Endodermal cell (in vitro differentiated cells): ENCODE measurements at regions not wholly inside any gene's neighbourhood (a gene's known extent, or its start where the extent isn't known, plus 50 kb on each side); places are given as distances from the start of the nearest gene placed in this dataset.

Experiments used
- DNase-seq: peaks from one replicate; pipeline ENCODE4 v3.0.0-alpha.2; 2017
- H3K27ac ChIP-seq: 2 replicates; pipeline ENCODE4 v1.5.1; 2013; ENCODE audit warnings: mild to moderate bottlenecking, low read depth, low read length, moderate library complexity
- H3K27me3 ChIP-seq: 2 replicates; pipeline ENCODE4 v1.6.1; 2013; ENCODE audit warnings: mild to moderate bottlenecking, low read length, moderate library complexity; ENCODE audit not compliant: insufficient read depth, control insufficient read depth, poor library complexity, severe bottlenecking
- H3K36me3 ChIP-seq: 2 replicates; pipeline ENCODE4 v1.7.0; 2013; ENCODE audit warnings: mild to moderate bottlenecking, low read length, moderate library complexity; ENCODE audit not compliant: control insufficient read depth, insufficient read depth
- H3K4me1 ChIP-seq: one replicate; pipeline ENCODE4 v1.7.0; 2013; ENCODE audit warnings: low read length; ENCODE audit not compliant: control insufficient read depth, insufficient read depth
- H3K4me3 ChIP-seq: 2 replicates; pipeline ENCODE4 v1.5.1; 2013; ENCODE audit warnings: mild to moderate bottlenecking, low read length, moderate library complexity
- H3K9ac ChIP-seq: 2 replicates; pipeline ENCODE4 v1.6.1; 2013; ENCODE audit warnings: mild to moderate bottlenecking, low read length, moderate library complexity; ENCODE audit not compliant: poor library complexity, severe bottlenecking; ENCODE audit errors: extremely low read depth
- H3K9me3 ChIP-seq: 2 replicates; pipeline ENCODE4 v1.6.1; 2013; ENCODE audit warnings: mild to moderate bottlenecking, low read length, moderate library complexity; ENCODE audit not compliant: control insufficient read depth
- H3K27ac Mint-ChIP-seq: 2 replicates; pipeline ENCODE4 v1.8.0; 2020; ENCODE audit warnings: mixed read lengths
- H3K27me3 Mint-ChIP-seq: 2 replicates; pipeline ENCODE4 v1.8.0; 2021; ENCODE audit warnings: mild to moderate bottlenecking, mixed read lengths; ENCODE audit not compliant: insufficient read depth
- H3K36me3 Mint-ChIP-seq: 2 replicates; pipeline ENCODE4 v1.8.0; 2020; ENCODE audit warnings: low read depth, mixed read lengths
- H3K4me1 Mint-ChIP-seq: 2 replicates; pipeline ENCODE4 v1.8.0; 2020; ENCODE audit warnings: mixed read lengths
- H3K4me3 Mint-ChIP-seq: 2 replicates; pipeline ENCODE4 v1.8.0; 2020; ENCODE audit warnings: mild to moderate bottlenecking, moderate library complexity, mixed read lengths
- H3K9me3 Mint-ChIP-seq: 2 replicates; pipeline ENCODE4 v1.8.0; 2020; ENCODE audit warnings: mild to moderate bottlenecking, mixed read lengths
- WGBS, 2 experiments: methylation state at CpG; one replicate each; pipeline versions ENCODE4 v1.1.5 to v1.1.7; 2013; ENCODE audit warnings: missing lambda C conversion rate in 2 of 2, mixed read lengths in 1 of 2; ENCODE audit not compliant: insufficient coverage in 1 of 2, insufficient read length in 1 of 2; 5-methylcytosine and 5-hydroxymethylcytosine counted together
- TF ChIP-seq, protein P1 (sequence below): fragments of 200-600 bp; sonication (generic); conservative IDR thresholded peaks from 2 replicates; pipeline ENCODE4 v1.5.0; 2021; ENCODE audit warnings: antibody characterized with exemption, mild to moderate bottlenecking

GRCh38 chr21:26412885-26413284 is 160.2 kb downstream of the CYYR1 start:
- Histone ChIP-seq H3K9ac (no peak overlapping the region), H3K27me3 (no peaks in the 10 kb centered on the region), H3K36me3 (no peaks in the 10 kb centered on the region), H3K4me1 (no peaks in the 10 kb centered on the region), H3K27ac (no peak overlapping the region), H3K4me3 (no peak overlapping the region), H3K9me3 (no peaks in the 10 kb centered on the region)
- DNase-seq, result no peak
- Mint-ChIP-seq H3K4me3 (no peak overlapping the region), H3K4me1 (peaks cover 4% of the 10 kb centered on the region), H3K9me3 (no peaks in the 10 kb centered on the region), H3K27me3 (no peaks in the 10 kb centered on the region), H3K36me3 (no peaks in the 10 kb centered on the region), H3K27ac (no peak overlapping the region)
- TF ChIP-seq, protein P1, sequence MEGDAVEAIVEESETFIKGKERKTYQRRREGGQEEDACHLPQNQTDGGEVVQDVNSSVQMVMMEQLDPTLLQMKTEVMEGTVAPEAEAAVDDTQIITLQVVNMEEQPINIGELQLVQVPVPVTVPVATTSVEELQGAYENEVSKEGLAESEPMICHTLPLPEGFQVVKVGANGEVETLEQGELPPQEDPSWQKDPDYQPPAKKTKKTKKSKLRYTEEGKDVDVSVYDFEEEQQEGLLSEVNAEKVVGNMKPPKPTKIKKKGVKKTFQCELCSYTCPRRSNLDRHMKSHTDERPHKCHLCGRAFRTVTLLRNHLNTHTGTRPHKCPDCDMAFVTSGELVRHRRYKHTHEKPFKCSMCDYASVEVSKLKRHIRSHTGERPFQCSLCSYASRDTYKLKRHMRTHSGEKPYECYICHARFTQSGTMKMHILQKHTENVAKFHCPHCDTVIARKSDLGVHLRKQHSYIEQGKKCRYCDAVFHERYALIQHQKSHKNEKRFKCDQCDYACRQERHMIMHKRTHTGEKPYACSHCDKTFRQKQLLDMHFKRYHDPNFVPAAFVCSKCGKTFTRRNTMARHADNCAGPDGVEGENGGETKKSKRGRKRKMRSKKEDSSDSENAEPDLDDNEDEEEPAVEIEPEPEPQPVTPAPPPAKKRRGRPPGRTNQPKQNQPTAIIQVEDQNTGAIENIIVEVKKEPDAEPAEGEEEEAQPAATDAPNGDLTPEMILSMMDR, result no peak
- WGBS, 2 experiments, result 73% methylated on average over 3 of the region's 3 CpGs; no CpG with 5 or more reads in 1 of the 2 experiments

DNA sequence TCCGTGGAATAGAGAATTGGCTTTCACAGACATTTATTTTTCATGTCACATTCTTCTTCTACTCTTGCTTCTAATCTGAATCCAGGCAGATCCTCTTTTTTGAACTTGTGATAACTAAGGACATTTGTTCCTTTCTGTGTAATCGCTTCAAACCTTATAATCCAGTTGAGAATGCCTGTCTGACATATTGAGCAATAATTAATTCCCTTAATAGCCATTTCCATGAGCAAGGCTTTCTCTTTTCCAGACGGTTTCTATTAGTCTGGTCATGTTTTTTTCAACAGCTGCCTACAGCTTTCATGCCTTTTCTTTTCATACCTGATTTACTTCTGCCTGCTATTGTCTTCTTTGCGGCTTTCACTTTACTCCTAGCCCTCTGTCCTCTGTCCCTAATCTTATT is 163.4 kb downstream of the CYYR1 start:
- no peak overlapping the region for H3K27ac ChIP-seq

GRCh38 chr21:26408511-26408910 is 164.6 kb downstream of the CYYR1 start:
- Mint-ChIP-seq H3K27ac (no peak overlapping the region), H3K4me1 (peaks cover 6% of the 10 kb centered on the region), H3K27me3 (peaks cover 1% of the 10 kb centered on the region), H3K36me3 (no peaks in the 10 kb centered on the region), H3K4me3 (no peak overlapping the region), H3K9me3 (peaks cover 2% of the 10 kb centered on the region)
- Histone ChIP-seq H3K4me3 (no peak overlapping the region), H3K4me1 (no peaks in the 10 kb centered on the region), H3K36me3 (no peaks in the 10 kb centered on the region), H3K9ac (no peak overlapping the region), H3K27me3 (no peaks in the 10 kb centered on the region), H3K9me3 (no peaks in the 10 kb centered on the region), H3K27ac (no peak overlapping the region)
- DNase-seq, result no peak
- TF ChIP-seq, protein P1, result no peak

More for the DNA sequence above, 163.4 kb downstream of the CYYR1 start:
- Mint-ChIP-seq H3K4me1 (peaks cover 8% of the 10 kb centered on the region), H3K4me3 (no peak overlapping the region), H3K9me3 (peaks cover 2% of the 10 kb centered on the region), H3K27ac (no peak overlapping the region), H3K27me3 (no peaks in the 10 kb centered on the region), H3K36me3 (no peaks in the 10 kb centered on the region)
- no peak for DNase-seq
- H3K9ac ChIP-seq, result no peak overlapping the region
- H3K4me1 ChIP-seq, result no peaks in the 10 kb centered on the region
- no peak overlapping the region for H3K4me3 ChIP-seq
- TF ChIP-seq, protein P1, result no peak
- H3K27me3 ChIP-seq, result no peaks in the 10 kb centered on the region
- H3K36me3 ChIP-seq, result no peaks in the 10 kb centered on the region
- no peaks in the 10 kb centered on the region for H3K9me3 ChIP-seq
- 89 to 92% methylated on average over 3 to 4 of the region's 4 CpGs for WGBS, 2 experiments
